Retinal pigment epithelial cell (primary cell): ENCODE measurements at regions not wholly inside any gene's neighbourhood (a gene's known extent, or its start where the extent isn't known, plus 50 kb on each side); places are given as distances from the start of the nearest gene placed in this dataset.

Experiments
- DNase-seq: peaks from one replicate; pipeline ENCODE4 v3.0.0-alpha.2; 2010; ENCODE audit warnings: low read depth
- H3K4me3 ChIP-seq: 2 replicates; pipeline ENCODE4 v1.5.1; 2011; ENCODE audit warnings: mild to moderate bottlenecking, low read length, control low read depth, moderate library complexity
- TF ChIP-seq, protein P1 (sequence below): conservative IDR thresholded peaks from 2 replicates; pipeline ENCODE4 v1.5.1; 2011; ENCODE audit warnings: low read depth, low read length, control low read depth, inconsistent platforms

DNA sequence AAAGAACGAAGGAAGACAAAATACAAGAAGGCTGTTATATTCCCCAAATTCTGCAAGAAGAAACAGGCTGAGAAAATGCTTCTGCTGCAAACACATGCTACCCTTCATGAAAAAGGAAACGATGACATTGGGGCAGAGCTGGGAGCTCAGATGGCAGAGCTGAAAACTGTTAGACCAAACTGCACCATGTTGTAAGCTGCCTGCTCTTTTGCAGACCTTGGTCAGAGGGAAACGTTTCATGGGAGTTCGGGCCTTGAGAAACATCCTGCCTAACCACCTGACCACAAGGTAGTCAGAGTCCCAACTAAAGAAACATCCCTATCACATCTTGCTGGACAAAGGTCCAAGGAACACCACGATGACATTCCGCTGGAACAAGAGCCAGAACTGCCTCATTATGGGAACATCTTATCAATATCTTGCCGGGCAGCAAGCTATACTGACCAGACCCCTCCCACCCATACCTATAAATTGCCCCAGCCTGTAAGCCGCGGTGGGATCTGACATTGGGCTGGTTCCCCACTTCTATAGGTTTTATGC lies 110.7 kb upstream of the CTSC start:
- DNase-seq: no peak
- no peak overlapping the region for H3K4me3 ChIP-seq
- TF ChIP-seq, protein P1, sequence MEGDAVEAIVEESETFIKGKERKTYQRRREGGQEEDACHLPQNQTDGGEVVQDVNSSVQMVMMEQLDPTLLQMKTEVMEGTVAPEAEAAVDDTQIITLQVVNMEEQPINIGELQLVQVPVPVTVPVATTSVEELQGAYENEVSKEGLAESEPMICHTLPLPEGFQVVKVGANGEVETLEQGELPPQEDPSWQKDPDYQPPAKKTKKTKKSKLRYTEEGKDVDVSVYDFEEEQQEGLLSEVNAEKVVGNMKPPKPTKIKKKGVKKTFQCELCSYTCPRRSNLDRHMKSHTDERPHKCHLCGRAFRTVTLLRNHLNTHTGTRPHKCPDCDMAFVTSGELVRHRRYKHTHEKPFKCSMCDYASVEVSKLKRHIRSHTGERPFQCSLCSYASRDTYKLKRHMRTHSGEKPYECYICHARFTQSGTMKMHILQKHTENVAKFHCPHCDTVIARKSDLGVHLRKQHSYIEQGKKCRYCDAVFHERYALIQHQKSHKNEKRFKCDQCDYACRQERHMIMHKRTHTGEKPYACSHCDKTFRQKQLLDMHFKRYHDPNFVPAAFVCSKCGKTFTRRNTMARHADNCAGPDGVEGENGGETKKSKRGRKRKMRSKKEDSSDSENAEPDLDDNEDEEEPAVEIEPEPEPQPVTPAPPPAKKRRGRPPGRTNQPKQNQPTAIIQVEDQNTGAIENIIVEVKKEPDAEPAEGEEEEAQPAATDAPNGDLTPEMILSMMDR: no peak

DNA sequence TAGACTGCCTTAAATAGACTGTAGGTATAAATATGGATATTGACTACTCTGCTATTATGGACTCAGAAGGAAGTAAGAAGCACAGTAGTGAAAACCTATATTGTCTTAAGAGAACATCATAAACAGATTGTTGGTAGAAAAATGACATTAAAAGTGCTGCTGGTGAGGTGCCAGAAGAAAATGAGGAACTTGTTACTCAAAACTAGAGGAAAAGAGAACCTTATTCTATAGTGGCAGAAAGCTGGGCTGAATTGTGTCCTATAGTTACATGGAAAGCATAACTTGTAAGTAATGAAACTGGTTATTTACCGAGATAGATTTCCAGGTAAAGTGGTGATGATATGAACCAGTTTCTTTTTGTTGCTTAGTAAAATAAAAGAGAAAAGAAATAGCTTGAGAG lies 109.7 kb upstream of the CTSC start:
- no peak for DNase-seq
- TF ChIP-seq, protein P1: no peak
- no peak overlapping the region for H3K4me3 ChIP-seq

DNA sequence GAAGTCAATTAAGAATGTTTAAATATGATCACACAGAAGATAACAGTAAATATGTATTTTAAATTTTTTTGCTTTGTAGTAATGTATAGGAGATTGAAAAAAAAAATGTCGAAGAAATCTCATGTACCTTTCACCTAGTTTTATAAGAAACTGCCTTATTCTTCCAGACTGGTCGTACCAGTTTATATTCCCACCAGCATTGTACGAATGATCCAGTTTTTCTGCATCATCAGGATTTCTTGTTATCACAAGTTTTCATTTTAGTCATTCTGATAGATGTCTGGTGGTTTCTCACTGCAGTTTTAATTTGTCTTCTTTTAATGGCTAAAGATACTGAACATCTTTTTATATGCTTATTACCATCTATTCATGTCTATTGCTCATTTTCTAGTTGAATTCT lies 101.8 kb upstream of the CTSC start:
- no peak for DNase-seq
- TF ChIP-seq, protein P1: no peak
- H3K4me3 ChIP-seq: no peak overlapping the region

DNA sequence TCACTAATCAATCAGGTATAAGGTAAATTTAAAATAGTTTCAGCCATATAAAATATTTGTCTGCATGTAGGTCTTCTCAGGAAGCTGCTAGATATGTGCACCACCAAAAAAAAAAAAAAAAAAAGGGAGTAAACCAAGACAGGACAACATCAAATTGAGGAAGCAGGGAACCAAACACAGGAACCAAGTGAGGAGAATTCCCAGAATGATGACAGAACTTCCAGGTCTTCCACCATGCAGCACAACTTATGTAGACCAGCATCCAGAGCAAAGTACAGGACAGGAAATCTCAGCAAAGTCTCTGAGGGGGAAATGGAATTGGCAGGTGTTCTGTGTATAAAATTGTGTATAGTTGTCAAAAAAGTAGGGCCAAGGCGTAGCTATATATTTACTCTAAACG lies 101.2 kb upstream of the CTSC start:
- DNase-seq: no peak
- TF ChIP-seq, protein P1: no peak
- H3K4me3 ChIP-seq: no peak overlapping the region

DNA sequence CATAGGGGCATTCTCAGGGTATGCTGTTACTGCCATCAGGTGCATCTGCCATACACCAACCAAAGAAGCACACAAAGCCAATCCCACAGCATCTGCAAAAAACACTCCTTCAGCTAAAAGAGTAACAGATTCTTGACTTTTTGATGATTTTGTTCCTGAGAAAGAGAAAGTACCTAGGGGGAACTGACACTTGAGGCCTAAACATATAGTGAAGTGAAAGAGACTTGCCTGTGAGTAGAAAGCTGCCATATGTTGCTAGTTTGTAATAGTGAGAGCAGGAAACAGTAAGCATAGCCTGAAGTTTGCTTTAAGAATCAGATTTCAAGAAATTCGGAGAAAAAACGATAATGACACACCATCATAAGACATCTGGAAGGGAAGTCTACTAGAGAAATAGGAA lies 97.9 kb upstream of the CTSC start:
- no peak for DNase-seq
- TF ChIP-seq, protein P1: no peak
- no peak overlapping the region for H3K4me3 ChIP-seq

DNA sequence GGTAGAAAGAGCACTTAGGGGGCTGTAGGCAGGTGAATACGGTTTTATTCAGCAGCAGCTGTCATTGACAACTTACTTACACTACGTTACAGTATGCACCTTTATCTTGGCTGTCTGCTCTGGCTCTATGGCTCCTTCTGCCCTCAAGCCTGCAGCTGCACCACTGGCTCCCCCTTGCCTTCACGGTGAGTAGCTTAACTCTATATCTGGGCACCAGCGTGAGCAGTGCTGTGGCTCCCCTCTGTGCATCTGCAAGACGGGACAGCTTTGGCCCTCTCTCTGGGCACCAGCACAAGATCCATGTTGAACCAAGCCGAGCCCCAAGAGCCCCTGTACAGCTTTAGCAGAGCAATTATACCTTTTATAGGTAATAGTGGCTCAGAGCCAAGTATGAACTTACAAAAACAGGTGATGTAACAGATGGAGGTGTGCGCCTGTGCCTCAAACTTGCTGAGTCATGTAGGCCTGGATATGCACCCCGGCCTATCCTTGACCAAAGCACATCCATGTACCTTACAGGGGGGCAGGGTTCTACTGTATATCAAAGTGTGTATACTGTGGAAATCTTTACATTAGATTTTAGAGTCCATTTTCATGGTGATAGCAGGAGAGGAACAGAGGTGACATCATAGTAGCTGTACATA lies 96.9 kb upstream of the CTSC start:
- H3K4me3 ChIP-seq: no peak overlapping the region
- no peak for DNase-seq
- TF ChIP-seq, protein P1: no peak

DNA sequence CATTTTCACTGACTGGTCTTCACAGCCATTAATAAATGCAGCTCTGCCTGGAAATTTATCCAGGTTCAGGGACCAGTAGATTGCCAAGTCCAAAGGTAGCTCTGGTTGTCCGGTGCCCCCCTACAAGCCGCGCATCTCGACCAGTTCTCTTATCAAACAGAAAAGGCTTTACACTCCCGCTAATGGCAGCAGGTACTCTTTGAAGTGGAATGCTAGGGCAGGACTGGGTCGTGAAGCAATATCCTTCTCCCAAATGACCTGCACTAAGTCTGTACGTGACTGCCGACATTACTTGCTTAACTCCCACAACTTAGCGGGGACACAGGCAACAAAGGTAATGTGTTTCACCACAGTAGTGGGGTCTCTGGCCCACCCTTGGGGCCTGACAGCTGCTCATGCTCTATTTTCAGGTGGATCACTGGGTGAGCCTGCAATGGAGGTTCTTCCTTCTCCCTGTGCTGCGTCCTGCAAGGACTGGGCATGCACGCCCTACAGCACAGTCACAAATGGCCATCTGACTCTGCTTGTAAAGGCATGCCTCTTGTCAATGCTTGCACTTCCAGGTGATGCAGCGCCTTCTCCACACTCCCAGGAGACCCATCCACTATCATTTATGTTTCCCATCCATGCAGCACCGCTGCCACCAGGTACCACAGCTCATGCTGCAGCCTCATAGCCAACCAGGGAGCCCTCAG lies 96.1 kb upstream of the CTSC start:
- TF ChIP-seq, protein P1: no peak

More for the DNA sequence above, 96.1 kb upstream of the CTSC start:
- H3K4me3 ChIP-seq: no peak overlapping the region
- DNase-seq: no peak
